CMK (cell line): ENCODE measurements at regions not wholly inside any gene's neighbourhood (a gene's known extent, or its start where the extent isn't known, plus 50 kb on each side); places are given as distances from the start of the nearest gene placed in this dataset.
"Not testable (repeated sequence)": the region's sequence is repeated elsewhere in the genome, so short reads cannot be mapped to it uniquely, and the experiment has no call there.

Experiments used
- DNase-seq: peaks from one replicate; pipeline ENCODE4 v3.0.0-alpha.2; 2010; ENCODE audit warnings: low read depth

- DNase-seq: no peak
Measured at GRCh38 chr11:44452827-44453572, 112.5 kb upstream of the CD82 start.

- DNase-seq: no peak
Measured at GRCh38 chr11:44453871-44454270, 111.6 kb upstream of the CD82 start.

- no peak for DNase-seq
Measured at GRCh38 chr11:44454666-44455065, 110.8 kb upstream of the CD82 start.

GRCh38 chr11:44456544-44457300, 108.7 kb upstream of the CD82 start:
- DNase-seq: no peak

- no peak for DNase-seq
Measured at GRCh38 chr11:44457862-44458261, 107.6 kb upstream of the CD82 start.

- DNase-seq: no peak
Measured at GRCh38 chr11:44463751-44464150, 101.7 kb upstream of the CD82 start.

- DNase-seq: no peak
Measured at GRCh38 chr11:44464741-44465140, 100.7 kb upstream of the CD82 start.

GRCh38 chr11:44466531-44467205, 98.8 kb upstream of the CD82 start:
- no peak for DNase-seq

GRCh38 chr11:44467413-44467812, 98.0 kb upstream of the CD82 start:
- DNase-seq: no peak

- DNase-seq: no peak
Measured at GRCh38 chr11:44467931-44468330, 97.5 kb upstream of the CD82 start.

GRCh38 chr11:44468345-44468988, 97.0 kb upstream of the CD82 start:
- DNase-seq: no peak

- no peak for DNase-seq
Measured at GRCh38 chr11:44469412-44469811, 96.1 kb upstream of the CD82 start.

- DNase-seq: no peak
Measured at GRCh38 chr11:44470854-44471253, 94.6 kb upstream of the CD82 start.

GRCh38 chr11:44471603-44472002, 93.9 kb upstream of the CD82 start:
- no peak for DNase-seq

GRCh38 chr11:44472916-44473315, 92.5 kb upstream of the CD82 start:
- DNase-seq: no peak

- DNase-seq: no peak
Measured at GRCh38 chr11:44474702-44475101, 90.8 kb upstream of the CD82 start.

GRCh38 chr11:44475114-44475686, 90.3 kb upstream of the CD82 start:
- DNase-seq: no peak

GRCh38 chr11:44482338-44482737, 83.1 kb upstream of the CD82 start:
- not testable (repeated sequence) for DNase-seq

- no peak for DNase-seq
Measured at GRCh38 chr11:44483919-44484610, 81.4 kb upstream of the CD82 start.

GRCh38 chr11:44488165-44488965, 77.1 kb upstream of the CD82 start:
- no peak for DNase-seq

GRCh38 chr11:44493383-44493782, 72.1 kb upstream of the CD82 start:
- no peak for DNase-seq
